Transverse colon (tissue), 4 donors: ENCODE measurements at regions not wholly inside any gene's neighbourhood (a gene's known extent, or its start where the extent isn't known, plus 50 kb on each side); places are given as distances from the start of the nearest gene placed in this dataset.
A peak's percentile ranks its signal among the peaks of the same experiment; 100 is the strongest.

ENCODE experiments used
- DNase-seq: peaks from one replicate; pipeline ENCODE4 v3.0.0-alpha.2; 2019
- H3K27ac ChIP-seq, 4 donors: fragments of 200-600 bp; sonication (generic); 2 replicates each; pipeline ENCODE4 v1.5.1; 2016 to 2018; ENCODE audit warnings: inconsistent platforms in 4 of 4
- H3K27me3 ChIP-seq: fragments of 200-600 bp; sonication (generic); 2 replicates; pipeline ENCODE4 v1.5.1; 2017; ENCODE audit warnings: inconsistent platforms
- H3K36me3 ChIP-seq, 4 donors: fragments of 200-600 bp; sonication (generic); 2 replicates each; pipeline ENCODE4 v1.5.1; 2017 to 2019; ENCODE audit warnings: inconsistent platforms in 4 of 4
- H3K4me1 ChIP-seq, 4 donors: fragments of 200-600 bp; sonication (generic); 2 replicates each; pipeline ENCODE4 v1.5.1; 2017 to 2020; ENCODE audit warnings: inconsistent platforms in 4 of 4
- H3K4me3 ChIP-seq, 4 donors: fragments of 200-600 bp; sonication (generic); 1 replicate in 1 of 4; 2 replicates in 3 of 4; pipeline versions ENCODE4 v1.5.1 to v1.6.1; 2017 to 2019; ENCODE audit warnings: inconsistent platforms in 4 of 4
- H3K9me3 ChIP-seq, 2 donors: fragments of 200-600 bp; sonication (generic); 2 replicates each; pipeline ENCODE4 v1.5.1; 2017 to 2019; ENCODE audit warnings: inconsistent platforms in 2 of 2
- CTCF ChIP-seq, 5 experiments: fragments of 200-600 bp in 3 of 5; fragments of 450-650 bp in 2 of 5; sonication (generic) in 3 of 5; IDR thresholded peaks; 1 replicate in 2 of 5; 2 replicates in 3 of 5; pipeline ENCODE4 v1.5.1; 2016 to 2017; ENCODE audit warnings: antibody characterized with exemption in 5 of 5, inconsistent platforms in 3 of 5, mild to moderate bottlenecking in 2 of 5, moderate library complexity in 1 of 5
- EP300 ChIP-seq: sonication (generic); formaldehyde crosslinking; IDR thresholded peaks from one replicate; pipeline ENCODE4 v1.6.1; 2017; ENCODE audit warnings: antibody characterized with exemption, low read depth
- POLR2A ChIP-seq: fragments of 450-650 bp; IDR thresholded peaks from one replicate; pipeline ENCODE4 v1.6.1; 2016; ENCODE audit warnings: antibody characterized with exemption, mild to moderate bottlenecking, moderate library complexity
- POLR2AphosphoS5 ChIP-seq, 3 donors: sonication (generic); formaldehyde crosslinking; IDR thresholded peaks; one replicate each; pipeline ENCODE4 v1.6.1; 2016; ENCODE audit warnings: antibody characterized with exemption in 3 of 3
- WGBS, 2 donors: methylation state at CpG; one replicate each; pipeline ENCODE4 v1.1.5; 2018; ENCODE audit warnings: low coverage in 1 of 2; 5-methylcytosine and 5-hydroxymethylcytosine counted together
- in situ Hi-C, 4 donors: fragments of 200-750 bp; cut with MboI; loops; one replicate each; pipeline versions ENCODE4 v1.15.0 to v1.15.1; 2017; ENCODE audit warnings: low sequenced_read_pairs in 3 of 4, low pct_ligation_motif_present in 1 of 4, low pct_unique_long_range_greater_than_20kb in 1 of 4
- intact Hi-C: fragments of 100-400 bp; cut with DNase I; formaldehyde crosslinking; loops from one replicate; pipeline ENCODE4 v1.15.1; 2023; ENCODE audit warnings: low total_unique reads

DNA sequence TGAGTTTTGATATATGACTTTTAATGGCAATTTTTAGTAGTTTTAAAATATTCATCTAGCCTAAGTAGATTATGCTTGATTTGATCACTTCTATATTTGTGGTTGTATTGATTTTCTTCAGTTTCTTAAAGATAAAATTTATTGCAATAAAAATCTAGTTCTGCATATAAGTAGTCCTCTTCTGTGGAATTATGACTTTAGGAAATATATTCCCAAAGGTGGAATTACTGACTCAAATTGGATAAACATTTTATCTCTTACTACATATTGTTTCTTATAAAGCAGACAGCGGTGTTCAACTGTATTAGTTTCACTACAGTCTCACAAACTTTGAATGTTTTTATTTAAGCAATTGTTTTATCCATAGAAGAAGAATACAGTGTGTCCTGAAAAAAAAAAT is 883.0 kb upstream of the SEMA6A start:
- Histone ChIP-seq H3K4me3 (no peak overlapping the region), H3K36me3 (no peaks in the 10 kb centered on the region), H3K4me1 (no peaks in the 10 kb centered on the region), H3K27me3 (no peaks in the 10 kb centered on the region), H3K27ac (no peak overlapping the region), H3K9me3 (no peaks in the 10 kb centered on the region)
- DNase-seq, result no peak
- intact Hi-C loops, result no loop called here
- TF ChIP-seq EP300, result no peak
- TF ChIP-seq POLR2A, result no peak
- TF ChIP-seq POLR2AphosphoS5 (IDR thresholded peaks at IDR 0.05), result no peak
- TF ChIP-seq CTCF (IDR thresholded peaks at IDR 0.05), result no peak
- in situ Hi-C loops, result no loop called here
- WGBS, 2 donors, result 93 to 95% methylated on average over 1 of the region's 1 CpG

DNA sequence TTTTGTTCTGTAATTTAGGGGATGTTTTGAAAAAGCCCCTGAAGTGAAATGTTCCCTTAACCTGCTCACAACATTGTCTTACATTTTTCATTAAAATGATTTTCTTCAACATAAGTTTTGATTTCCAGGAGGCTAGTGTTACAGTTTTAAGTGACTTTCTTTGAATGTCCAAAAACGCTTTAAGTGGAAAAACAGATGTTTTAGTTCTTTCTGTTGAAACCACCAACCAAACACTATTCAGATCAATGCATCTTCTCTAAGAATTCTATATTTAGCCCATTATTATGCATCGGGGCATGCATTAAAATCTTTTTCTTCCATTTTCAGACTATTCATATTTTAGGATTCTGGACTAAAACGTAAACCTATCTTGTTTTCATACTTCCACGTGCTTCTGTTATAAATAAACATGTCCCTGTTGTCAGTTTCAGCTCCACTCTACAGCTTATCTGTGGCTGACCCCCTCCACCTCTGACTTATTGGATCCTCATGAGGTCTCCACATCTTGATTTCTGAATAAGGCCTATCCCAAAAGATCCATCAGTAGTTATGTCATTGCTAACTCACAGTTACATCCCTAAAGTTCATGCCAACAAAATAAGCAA is 882.3 kb upstream of the SEMA6A start:
- no peak for DNase-seq
- 70% methylated on average over 3 to 4 of the region's 4 CpGs for WGBS, 2 donors
- TF ChIP-seq CTCF (IDR thresholded peaks at IDR 0.05) (no peak), EP300 (no peak), POLR2A (no peak), POLR2AphosphoS5 (IDR thresholded peaks at IDR 0.05) (no peak)
- Histone ChIP-seq H3K27ac (no peak overlapping the region), H3K27me3 (no peaks in the 10 kb centered on the region), H3K4me3 (no peak overlapping the region), H3K36me3 (no peaks in the 10 kb centered on the region), H3K9me3 (no peaks in the 10 kb centered on the region), H3K4me1 (no peaks in the 10 kb centered on the region)
- in situ Hi-C loops (no loop called here), intact Hi-C loops (no loop called here)

DNA sequence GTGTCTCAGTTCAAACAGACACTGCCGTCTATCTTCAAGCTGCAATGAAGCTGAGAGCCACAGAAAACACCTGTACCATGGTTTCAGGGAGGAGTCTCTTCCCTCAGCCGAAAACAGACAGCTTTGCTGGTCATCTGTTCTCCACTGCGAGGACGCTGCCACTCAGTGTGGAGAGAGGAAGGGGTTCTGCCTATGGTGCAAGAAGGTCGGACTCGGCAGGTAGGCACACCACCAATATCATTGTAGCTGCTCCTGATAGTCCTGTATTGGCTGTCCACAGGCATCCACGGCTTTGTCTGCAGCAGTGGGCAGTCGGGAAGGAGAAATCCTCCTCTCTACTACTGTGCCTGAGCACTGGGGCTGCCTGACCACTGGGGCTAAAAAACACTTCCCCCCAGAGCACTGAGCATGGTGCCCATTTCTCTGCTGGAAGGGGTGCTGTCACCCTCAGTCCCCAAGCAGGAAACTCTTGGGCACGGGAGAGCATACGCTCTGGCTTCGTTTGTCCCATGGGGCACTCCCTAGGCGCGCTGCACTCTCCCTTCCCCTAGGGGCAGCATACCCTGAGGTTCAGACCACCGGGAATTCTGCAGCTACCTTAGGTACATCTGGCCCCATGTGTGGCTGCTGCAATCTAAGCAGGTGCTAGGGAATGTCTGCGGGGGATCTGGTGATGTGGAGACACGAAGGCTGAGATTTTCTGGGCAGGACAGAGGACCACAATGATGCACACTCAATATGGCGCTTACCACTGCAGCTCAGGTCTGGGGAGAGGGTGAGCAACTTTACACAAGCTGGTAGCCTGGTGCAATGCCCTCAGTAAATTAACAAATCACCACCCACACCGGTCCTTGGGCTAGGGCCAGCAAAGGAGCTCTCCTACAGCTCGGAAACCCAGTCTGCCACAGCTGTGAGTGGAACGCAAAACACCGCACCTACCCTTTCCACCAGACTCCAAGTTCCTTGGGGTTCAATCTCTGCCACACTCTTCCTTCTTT is 880.9 kb upstream of the SEMA6A start:
- Histone ChIP-seq H3K4me1 (no peaks in the 10 kb centered on the region), H3K27me3 (no peaks in the 10 kb centered on the region), H3K27ac (peak overlapping the region; percentile 47 to 59 (median 49)), H3K4me3 (peak overlapping the region in 3 of 4 donors; percentile 29 to 45 (median 36)), H3K9me3 (no peaks in the 10 kb centered on the region), H3K36me3 (no peaks in the 10 kb centered on the region)
- intact Hi-C loops (no loop called here), in situ Hi-C loops (no loop called here)
- DNase-seq, result peak; percentile 60
- TF ChIP-seq POLR2A (no peak), CTCF (IDR thresholded peaks at IDR 0.05) (peak in 4 of 5 experiments; percentile 43 to 51 (median 45)), EP300 (no peak)
- 65% methylated on average over 21 of the region's 21 CpGs; no CpG with 5 or more reads in 1 of the 2 donors for WGBS, 2 donors

- DNase-seq, result peak; percentile 74
- Histone ChIP-seq H3K36me3 (no peaks in the 10 kb centered on the region), H3K27me3 (no peaks in the 10 kb centered on the region), H3K4me1 (no peaks in the 10 kb centered on the region), H3K9me3 (no peaks in the 10 kb centered on the region), H3K27ac (peak overlapping the region; percentile 47 to 59 (median 49)), H3K4me3 (peak overlapping the region in 3 of 4 donors; percentile 29 to 45 (median 36))
- TF ChIP-seq CTCF (IDR thresholded peaks at IDR 0.05) (peak; percentile 73 to 83 (median 78)), EP300 (no peak), POLR2AphosphoS5 (IDR thresholded peaks at IDR 0.05) (no peak), POLR2A (no peak)
- 26 to 45% methylated on average over 5 to 13 of the region's 13 CpGs for WGBS, 2 donors
- in situ Hi-C loops, result no loop called here
- intact Hi-C loops, result no loop called here
Observed at GRCh38 chr5:117454716-117455212, 880.1 kb upstream of the SEMA6A start.
